ENCODE measurements at regions not wholly inside any gene's neighbourhood (a gene's known extent, or its start where the extent isn't known, plus 50 kb on each side); places are given as distances from the start of the nearest gene placed in this dataset.
"Not testable (repeated sequence)": the region's sequence is repeated elsewhere in the genome, so short reads cannot be mapped to it uniquely, and the experiment has no call there.

- no peak for DNase-seq (ENCODE audit: low spot score)
These were observed 161.7 kb upstream of the RPL34 start for GRCh38 chr4:108458681-108459080.

- DNase-seq (ENCODE audit: low spot score): no peak
These were observed 166.1 kb upstream of the RPL34 start for GRCh38 chr4:108454227-108454626.

- DNase-seq (ENCODE audit: low spot score): no peak
These were observed 167.0 kb upstream of the RPL34 start for GRCh38 chr4:108453366-108453765.

GRCh38 chr4:108450236-108450898 lies 170.0 kb upstream of the RPL34 start:
- DNase-seq (ENCODE audit: low spot score): no peak

- DNase-seq (ENCODE audit: low spot score): no peak
These were observed 171.2 kb upstream of the RPL34 start for GRCh38 chr4:108449129-108449528.

- DNase-seq (ENCODE audit: low spot score): no peak
These were observed 173.8 kb upstream of the RPL34 start for GRCh38 chr4:108446556-108446955.

GRCh38 chr4:108445716-108446115 lies 174.7 kb upstream of the RPL34 start:
- DNase-seq (ENCODE audit: low spot score): no peak

- no peak for DNase-seq (ENCODE audit: low spot score)
These were observed 176.8 kb upstream of the RPL34 start for GRCh38 chr4:108443585-108443984.

GRCh38 chr4:108433832-108434231 lies 186.5 kb upstream of the RPL34 start:
- no peak for DNase-seq (ENCODE audit: low spot score)

GRCh38 chr4:108433394-108433793 lies 187.0 kb upstream of the RPL34 start:
- DNase-seq (ENCODE audit: low spot score): not testable (repeated sequence)

- no peak for DNase-seq (ENCODE audit: low spot score)
These were observed 188.0 kb upstream of the RPL34 start for GRCh38 chr4:108432418-108432817.

- DNase-seq (ENCODE audit: low spot score): no peak
These were observed 188.4 kb upstream of the RPL34 start for GRCh38 chr4:108431986-108432385.

GRCh38 chr4:108430921-108431320 lies 189.5 kb upstream of the RPL34 start:
- DNase-seq (ENCODE audit: low spot score): no peak

GRCh38 chr4:108429662-108430061 lies 190.7 kb upstream of the RPL34 start:
- DNase-seq (ENCODE audit: low spot score): no peak

GRCh38 chr4:108428923-108429322 lies 191.5 kb upstream of the RPL34 start:
- DNase-seq (ENCODE audit: low spot score): no peak

- DNase-seq (ENCODE audit: low spot score): no peak
These were observed 192.4 kb upstream of the RPL34 start for GRCh38 chr4:108427946-108428485.

GRCh38 chr4:108426493-108426892 lies 193.9 kb upstream of the RPL34 start:
- DNase-seq (ENCODE audit: low spot score): no peak

GRCh38 chr4:108425988-108426387 lies 194.4 kb upstream of the RPL34 start:
- DNase-seq (ENCODE audit: low spot score): no peak

GRCh38 chr4:108417923-108418322 lies 202.5 kb upstream of the RPL34 start:
- DNase-seq (ENCODE audit: low spot score): no peak

- no peak for DNase-seq (ENCODE audit: low spot score)
These were observed 203.5 kb upstream of the RPL34 start for GRCh38 chr4:108416831-108417230.

- DNase-seq (ENCODE audit: low spot score): no peak
These were observed 205.0 kb upstream of the RPL34 start for GRCh38 chr4:108415389-108415788.

GRCh38 chr4:108411836-108412235 lies 208.5 kb upstream of the RPL34 start:
- no peak for DNase-seq (ENCODE audit: low spot score)

- not testable (repeated sequence) for DNase-seq (ENCODE audit: low spot score)
These were observed 210.7 kb upstream of the RPL34 start for GRCh38 chr4:108409691-108410090.

- DNase-seq (ENCODE audit: low spot score): no peak
These were observed 214.8 kb upstream of the RPL34 start for GRCh38 chr4:108405586-108405985.
